Ovary (tissue), 7 donors: ENCODE measurements at regions not wholly inside any gene's neighbourhood (a gene's known extent, or its start where the extent isn't known, plus 50 kb on each side); places are given as distances from the start of the nearest gene placed in this dataset.

ENCODE experiments used
- DNase-seq, 5 donors: peaks; one replicate each; pipeline ENCODE4 v3.0.0-alpha.2; 2019 to 2020
- H3K27ac ChIP-seq, 2 donors: fragments of 200-600 bp; one replicate each; pipeline versions ENCODE4 v1.5.1 to v1.8.0; 2019 to 2022
- H3K27me3 ChIP-seq: fragments of 200-600 bp; one replicate; pipeline ENCODE4 v1.8.0; 2022
- H3K36me3 ChIP-seq: fragments of 200-600 bp; sonication (generic); one replicate; pipeline ENCODE4 v1.5.1; 2019
- H3K4me1 ChIP-seq: one replicate; pipeline ENCODE4 v1.8.1; 2013; ENCODE audit warnings: mild to moderate bottlenecking, moderate library complexity; ENCODE audit not compliant: insufficient read depth
- H3K4me3 ChIP-seq: fragments of 200-600 bp; sonication (generic); one replicate; pipeline ENCODE4 v1.5.1; 2017
- H3K9me3 ChIP-seq, 2 donors: fragments of 200-600 bp in 1 of 2; sonication (generic) in 1 of 2; one replicate each; pipeline versions ENCODE4 v1.5.1 to v1.8.1; 2013 to 2019; ENCODE audit warnings: mild to moderate bottlenecking in 1 of 2, moderate library complexity in 1 of 2
- CTCF ChIP-seq, 3 donors: fragments of 450-650 bp in 2 of 3; fragments of 200-600 bp in 1 of 3; IDR thresholded peaks; one replicate each; pipeline versions ENCODE4 v1.5.1 to v1.8.0; 2016 to 2022; ENCODE audit warnings: antibody characterized with exemption in 3 of 3, mild to moderate bottlenecking in 1 of 3
- EP300 ChIP-seq: sonication (generic); formaldehyde crosslinking; IDR thresholded peaks from one replicate; pipeline ENCODE4 v1.6.1; 2017; ENCODE audit warnings: antibody characterized with exemption
- POLR2A ChIP-seq: fragments of 450-650 bp; IDR thresholded peaks from one replicate; pipeline ENCODE4 v1.6.1; 2017; ENCODE audit warnings: antibody characterized with exemption, mild to moderate bottlenecking, moderate library complexity
- WGBS, 3 donors: extraction: QIAGEN DNeasy Blood & Tissue Kit in 1 of 3; methylation state at CpG; one replicate each; pipeline versions ENCODE4 v1.1.5 to v1.1.7; 2013 to 2017; 5-methylcytosine and 5-hydroxymethylcytosine counted together
- intact Hi-C, 4 donors: fragments of 100-400 bp; cut with DNase I; formaldehyde crosslinking; loops; one replicate each; pipeline versions ENCODE4 v1.11.0 to v1.15.1; 2022 to 2023
- donor health status: DM: no; HTN: no; CAD: no; lungs with moderate emphysema.
- donor health status: DM: no; HTN: no; CAD: no.
- donor health status: Bipolar disorder and iron deficiency.
- donor health status: DM: no; HTN: no; CAD: no.
- donor health status: DM: yes; HTN: yes; CAD: no.

DNA sequence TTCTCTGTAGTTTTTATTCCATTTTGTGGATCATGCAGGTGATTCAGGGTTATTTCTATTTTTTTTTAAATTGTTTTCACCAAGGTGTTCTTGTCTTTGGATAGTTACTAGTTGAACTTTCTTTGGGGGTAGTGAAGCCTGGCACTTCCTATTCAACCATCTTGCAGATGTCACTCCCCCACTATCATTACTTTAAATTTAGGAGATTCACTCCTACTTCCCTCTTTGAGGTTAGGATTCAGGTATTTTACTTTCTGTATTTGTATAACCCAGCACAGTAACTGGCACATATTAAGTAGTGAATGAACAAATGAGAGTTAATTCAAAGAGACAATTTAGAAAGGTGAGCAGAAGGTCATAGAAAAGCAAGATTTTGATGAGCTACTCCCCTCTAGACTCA lies 255.6 kb downstream of the ATP23 start:
- Histone ChIP-seq H3K27me3 (no peaks in the 10 kb centered on the region), H3K27ac (no peak overlapping the region), H3K4me1 (no peaks in the 10 kb centered on the region), H3K36me3 (no peaks in the 10 kb centered on the region), H3K9me3 (no peaks in the 10 kb centered on the region), H3K4me3 (no peak overlapping the region)
- DNase-seq = no peak
- intact Hi-C loops = loop anchor here in 1 of 4 donors (10.0 kb wide), 1 partner anchor 268 kb away; no protein-coding TSS in a partner anchor
- TF ChIP-seq CTCF (IDR thresholded peaks at IDR 0.05) (no peak), EP300 (no peak), POLR2A (no peak)

DNA sequence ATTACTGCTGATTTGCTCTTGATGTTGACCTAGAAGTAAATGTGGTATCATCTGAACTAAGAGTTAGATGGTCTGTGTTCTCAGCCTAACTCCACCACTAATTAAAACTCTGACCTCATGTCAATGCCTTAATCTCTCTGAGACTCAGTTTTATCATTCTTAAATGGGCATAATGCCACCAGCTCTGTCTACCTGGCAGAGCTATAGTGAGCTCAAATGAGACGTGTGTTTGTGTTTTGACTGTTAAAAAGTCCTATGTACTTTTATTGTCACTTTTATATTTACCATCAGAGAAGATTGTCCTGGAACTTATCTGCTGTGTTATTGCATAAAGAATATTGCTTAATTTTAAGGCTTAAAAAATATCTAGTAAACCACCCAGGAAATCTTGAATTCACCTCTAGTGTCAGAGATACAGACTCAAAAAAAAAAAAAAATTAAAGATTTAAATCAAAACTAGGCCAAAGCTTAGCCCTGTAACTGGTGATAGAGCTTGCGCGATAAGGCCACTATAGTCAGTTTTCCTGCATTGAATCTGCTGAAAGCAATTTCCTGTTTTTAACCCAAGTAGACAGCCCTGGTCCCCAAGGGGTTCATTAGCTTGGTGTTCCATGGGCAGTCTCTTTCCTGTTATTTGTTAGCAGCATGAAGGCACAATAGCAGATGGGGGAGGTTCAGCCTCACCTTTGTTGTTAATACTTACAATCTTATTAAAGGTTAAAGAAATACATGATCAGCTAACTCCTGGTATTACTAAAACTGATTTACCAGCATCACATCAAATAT lies 261.8 kb downstream of the ATP23 start:
- Histone ChIP-seq H3K27me3 (no peaks in the 10 kb centered on the region), H3K9me3 (no peaks in the 10 kb centered on the region), H3K4me1 (no peaks in the 10 kb centered on the region), H3K36me3 (no peaks in the 10 kb centered on the region), H3K4me3 (no peak overlapping the region), H3K27ac (no peak overlapping the region)
- 76 to 78% (median 76%) methylated on average over 3 of the region's 3 CpGs for WGBS, 3 donors
- no peak for TF ChIP-seq EP300
- no peak for TF ChIP-seq CTCF (IDR thresholded peaks at IDR 0.05)
- no peak for DNase-seq
- intact Hi-C loops = no loop called here

- Histone ChIP-seq H3K36me3 (no peaks in the 10 kb centered on the region), H3K27ac (no peak overlapping the region), H3K9me3 (no peaks in the 10 kb centered on the region), H3K4me3 (no peak overlapping the region), H3K4me1 (no peaks in the 10 kb centered on the region), H3K27me3 (no peaks in the 10 kb centered on the region)
- no peak for TF ChIP-seq EP300
- TF ChIP-seq POLR2A = no peak
- TF ChIP-seq CTCF (IDR thresholded peaks at IDR 0.05) = no peak
- no peak for DNase-seq
- intact Hi-C loops = no loop called here
- WGBS, 3 donors = 8 to 16% (median 15%) methylated on average over 1 of the region's 1 CpG
These were observed 262.7 kb downstream of the ATP23 start for GRCh38 chr12:58204071-58204470.

DNA sequence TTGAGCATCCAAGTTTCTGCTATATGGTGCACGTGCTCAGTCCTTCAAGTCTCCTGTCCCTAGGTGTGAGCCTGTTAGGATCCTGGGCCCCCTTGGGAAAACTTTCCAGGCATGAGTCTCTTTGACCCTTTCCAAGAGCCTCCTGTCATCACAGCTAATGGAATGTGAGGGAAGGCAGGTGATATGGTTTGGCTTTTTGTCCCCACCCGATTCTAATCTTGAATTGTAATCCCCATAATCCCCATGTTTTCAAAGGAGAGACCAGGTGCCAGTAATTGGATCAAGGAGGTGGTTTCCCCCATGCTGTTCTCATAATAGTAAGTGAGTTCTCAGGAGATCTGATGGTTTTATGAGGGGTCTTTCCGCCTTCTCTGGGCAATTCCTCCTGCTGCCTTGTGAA lies 265.5 kb downstream of the ATP23 start:
- WGBS, 3 donors = 68 to 81% (median 71%) methylated on average over 3 of the region's 3 CpGs

More for the DNA sequence above, 265.5 kb downstream of the ATP23 start:
- Histone ChIP-seq H3K27me3 (no peaks in the 10 kb centered on the region), H3K27ac (no peak overlapping the region), H3K4me1 (no peaks in the 10 kb centered on the region), H3K36me3 (no peaks in the 10 kb centered on the region), H3K4me3 (no peak overlapping the region), H3K9me3 (no peaks in the 10 kb centered on the region)
- no peak for TF ChIP-seq POLR2A
- TF ChIP-seq EP300 = no peak
- no peak for TF ChIP-seq CTCF (IDR thresholded peaks at IDR 0.05)
- intact Hi-C loops = no loop called here
- no peak for DNase-seq
